ENCODE measurements at regions not wholly inside any gene's neighbourhood (a gene's known extent, or its start where the extent isn't known, plus 50 kb on each side); places are given as distances from the start of the nearest gene placed in this dataset.
"Not testable (repeated sequence)": the region's sequence is repeated elsewhere in the genome, so short reads cannot be mapped to it uniquely, and the experiment has no call there.

DNA sequence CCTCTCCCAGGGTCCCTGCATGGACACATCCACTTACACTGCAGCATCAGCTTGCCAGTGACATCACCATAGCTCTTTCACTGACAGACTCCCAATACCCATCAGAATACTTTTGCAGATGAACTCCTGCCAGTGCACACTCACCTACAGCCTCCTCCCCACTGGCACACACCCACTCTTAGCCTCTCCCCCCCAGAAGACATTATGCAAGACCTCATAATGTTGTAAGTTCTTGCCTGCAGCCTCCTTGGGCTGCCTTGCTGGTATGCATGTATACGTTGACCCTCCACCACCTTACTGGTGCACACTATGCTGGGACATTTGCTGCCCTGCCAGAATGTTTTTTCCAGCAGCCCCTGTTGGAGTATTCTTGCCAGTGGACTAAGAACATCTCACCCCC, 324.2 kb downstream of the AEBP2 start:
- DNase-seq (ENCODE audit: low read depth in 2 of 3, low spot score in 2 of 3): no peak

DNA sequence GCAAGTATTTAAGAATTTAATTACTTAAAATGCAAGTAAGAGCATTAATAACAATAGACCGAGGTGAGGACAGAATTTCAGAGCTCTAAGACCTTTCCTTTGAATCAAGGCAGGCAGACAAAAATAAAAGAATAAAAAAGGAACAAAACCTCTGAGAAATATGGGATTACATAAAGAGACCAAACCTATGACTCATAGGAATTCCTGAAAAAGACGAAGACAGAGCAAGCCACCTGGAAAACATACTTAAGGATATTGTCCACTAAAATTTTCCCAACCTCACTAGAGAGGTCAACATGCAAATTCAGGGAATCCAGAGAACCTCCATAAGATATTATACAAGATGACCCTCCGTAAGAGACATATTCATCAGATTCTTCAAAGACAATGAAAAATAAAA, 325.1 kb downstream of the AEBP2 start:
- no peak for DNase-seq (ENCODE audit: low read depth in 2 of 3, low spot score in 2 of 3)

DNA sequence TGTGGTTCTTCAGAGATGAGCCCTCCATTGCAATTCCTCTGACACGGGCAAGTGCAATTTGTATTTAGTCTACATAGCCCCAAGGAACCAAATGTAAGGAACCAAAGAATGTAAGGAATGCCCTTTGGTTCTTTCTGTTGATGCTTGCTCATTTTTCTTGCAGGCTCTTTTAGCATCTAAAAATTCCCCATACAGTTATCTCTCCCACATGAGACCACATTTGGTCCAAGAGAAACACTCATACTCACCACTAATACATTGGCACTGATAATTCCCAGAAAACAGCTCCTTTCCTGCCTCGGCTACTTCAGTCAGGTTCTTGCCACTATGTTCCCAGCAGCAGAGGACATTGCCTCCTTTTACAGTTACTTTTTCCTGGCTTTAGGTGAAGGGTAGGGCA, 332.6 kb downstream of the AEBP2 start:
- DNase-seq (ENCODE audit: low read depth in 2 of 3, low spot score in 2 of 3): no peak

GRCh38 chr12:19772776-19773175, 333.5 kb downstream of the AEBP2 start:
- no peak for DNase-seq (ENCODE audit: low read depth in 2 of 3, low spot score in 2 of 3)

DNA sequence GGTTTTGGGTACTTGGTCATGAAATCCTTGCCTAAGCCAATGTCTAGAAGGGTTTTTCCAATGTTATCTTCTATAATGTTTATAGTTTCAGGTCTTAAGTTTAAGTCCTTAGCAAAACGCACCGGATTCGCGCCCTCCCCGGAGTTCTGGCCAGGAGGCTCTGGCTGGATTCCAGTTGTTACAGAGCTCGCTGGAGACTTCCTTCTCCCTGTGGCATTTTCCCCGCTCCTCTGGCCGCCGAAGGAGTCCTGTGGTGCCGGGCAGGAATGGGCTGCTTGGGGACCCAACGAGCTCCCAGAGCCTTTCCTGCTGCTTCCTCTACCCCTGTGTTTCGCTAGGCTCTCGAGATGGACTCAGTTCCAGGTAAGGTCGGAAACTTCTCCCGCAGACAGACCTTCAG, 335.9 kb downstream of the AEBP2 start:
- DNase-seq (ENCODE audit: low read depth in 2 of 3, low spot score in 2 of 3): no peak

GRCh38 chr12:19775976-19776375, 336.7 kb downstream of the AEBP2 start:
- DNase-seq (ENCODE audit: low read depth in 2 of 3, low spot score in 2 of 3): not testable (repeated sequence)

- no peak for DNase-seq (ENCODE audit: low read depth in 2 of 3, low spot score in 2 of 3)
These were observed 338.9 kb downstream of the AEBP2 start for GRCh38 chr12:19778172-19778571.

GRCh38 chr12:19778797-19779196, 339.5 kb downstream of the AEBP2 start:
- DNase-seq (ENCODE audit: low read depth in 2 of 3, low spot score in 2 of 3): no peak

DNA sequence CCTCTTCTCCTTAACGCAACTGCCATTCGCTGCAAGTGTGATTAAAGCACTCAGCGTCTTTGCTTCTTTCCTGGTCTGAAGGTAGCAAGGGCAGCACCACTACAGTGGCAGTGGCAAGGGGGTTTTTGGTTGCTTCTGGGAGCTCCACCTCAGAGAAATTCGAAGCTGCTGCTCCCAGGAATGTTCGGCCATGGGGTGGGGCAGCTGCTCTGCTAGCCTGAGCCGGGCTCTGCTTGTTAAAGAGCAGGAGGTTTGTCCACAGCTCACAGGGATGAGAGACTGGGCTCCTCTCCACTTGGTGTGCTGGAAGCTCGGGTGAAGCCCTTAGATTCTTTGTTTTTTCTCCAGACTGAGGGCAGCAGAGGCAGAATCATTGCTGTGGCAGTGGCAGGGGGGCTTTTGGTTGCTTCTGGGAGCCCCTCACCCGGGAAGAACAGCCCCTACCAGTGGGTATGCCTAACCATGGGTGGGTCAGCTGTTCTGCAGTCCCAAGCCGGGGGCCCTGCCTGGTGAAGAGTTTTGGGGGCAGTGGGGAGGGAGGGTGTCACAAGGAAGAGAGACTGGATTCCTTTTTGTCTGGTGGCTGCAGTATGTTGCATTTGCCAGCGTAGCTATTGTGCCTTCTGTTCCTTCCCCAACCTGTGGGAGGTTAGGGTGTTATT, 340.2 kb downstream of the AEBP2 start:
- DNase-seq (ENCODE audit: low read depth in 2 of 3, low spot score in 2 of 3): no peak

DNA sequence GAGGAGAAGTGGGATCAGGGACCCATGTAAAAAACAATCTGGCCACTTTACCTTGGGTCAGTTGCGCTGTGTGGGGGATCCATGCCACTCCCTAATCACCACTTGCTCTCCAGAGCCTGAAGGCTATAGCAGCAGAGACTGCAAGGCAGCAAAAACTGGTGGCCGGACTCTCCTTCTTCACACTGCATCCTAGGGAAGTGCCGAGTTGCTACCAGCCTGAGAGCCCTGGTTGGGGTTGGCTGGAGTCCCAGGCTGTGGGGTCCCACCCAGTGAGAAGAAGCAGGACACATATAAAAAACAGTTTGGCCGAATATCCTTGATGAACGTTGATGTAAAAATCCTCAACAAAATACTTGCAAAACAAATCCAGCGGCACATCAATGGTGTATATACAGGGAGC, 341.2 kb downstream of the AEBP2 start:
- DNase-seq (ENCODE audit: low read depth in 2 of 3, low spot score in 2 of 3): no peak

- no peak for DNase-seq (ENCODE audit: low read depth in 2 of 3, low spot score in 2 of 3)
These were observed 344.5 kb downstream of the AEBP2 start for GRCh38 chr12:19783547-19784444.

GRCh38 chr12:19792028-19792427, 352.7 kb downstream of the AEBP2 start:
- DNase-seq (ENCODE audit: low read depth in 2 of 3, low spot score in 2 of 3): peak in 1 of 3 donors; percentile 14

DNA sequence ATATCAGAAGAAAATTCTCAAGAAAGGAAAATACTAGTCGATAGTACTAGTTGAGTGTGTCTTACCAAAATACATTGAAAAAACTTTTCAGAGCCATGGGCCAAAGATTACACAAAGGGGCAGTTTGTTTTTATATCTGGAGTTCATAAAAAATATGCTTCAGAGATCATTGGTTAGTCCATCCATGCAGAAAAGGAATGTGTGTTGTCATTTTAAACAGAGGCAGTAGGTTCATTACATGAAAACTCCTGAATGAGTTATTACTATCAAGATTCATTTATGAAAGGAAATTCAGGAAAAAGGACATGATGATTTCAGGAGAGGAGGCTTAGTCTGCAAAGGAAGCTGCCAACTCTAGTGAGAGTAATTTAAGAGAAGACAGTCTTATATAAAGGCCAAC, 354.8 kb downstream of the AEBP2 start:
- no peak for DNase-seq (ENCODE audit: low read depth in 2 of 3, low spot score in 2 of 3)

GRCh38 chr12:19799216-19799615, 359.9 kb downstream of the AEBP2 start:
- DNase-seq (ENCODE audit: low read depth in 2 of 3, low spot score in 2 of 3): no peak

- DNase-seq (ENCODE audit: low read depth in 2 of 3, low spot score in 2 of 3): peak in 1 of 3 donors; percentile 2
These were observed 360.8 kb downstream of the AEBP2 start for GRCh38 chr12:19799895-19800602.

GRCh38 chr12:19800884-19801283, 361.6 kb downstream of the AEBP2 start:
- DNase-seq (ENCODE audit: low read depth in 2 of 3, low spot score in 2 of 3): no peak

DNA sequence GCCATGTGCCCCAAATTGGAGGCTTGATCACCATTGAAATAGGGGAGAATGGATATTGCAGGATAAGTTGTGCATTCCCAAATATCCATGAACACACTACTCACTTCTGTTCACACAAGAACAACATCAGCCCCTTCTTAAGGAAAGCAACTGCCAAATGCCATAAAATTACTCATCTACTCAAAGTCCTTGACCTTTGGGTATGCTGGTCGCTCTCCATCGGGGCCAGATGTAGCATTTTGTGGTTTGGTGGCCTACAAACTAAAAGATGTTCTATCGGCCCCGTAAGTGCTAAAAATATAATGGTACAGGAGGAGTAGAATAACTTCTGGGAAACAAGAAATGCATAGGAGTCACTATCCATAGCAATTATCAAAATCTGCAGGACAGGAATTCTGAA, 362.6 kb downstream of the AEBP2 start:
- DNase-seq (ENCODE audit: low read depth in 2 of 3, low spot score in 2 of 3): no peak

DNA sequence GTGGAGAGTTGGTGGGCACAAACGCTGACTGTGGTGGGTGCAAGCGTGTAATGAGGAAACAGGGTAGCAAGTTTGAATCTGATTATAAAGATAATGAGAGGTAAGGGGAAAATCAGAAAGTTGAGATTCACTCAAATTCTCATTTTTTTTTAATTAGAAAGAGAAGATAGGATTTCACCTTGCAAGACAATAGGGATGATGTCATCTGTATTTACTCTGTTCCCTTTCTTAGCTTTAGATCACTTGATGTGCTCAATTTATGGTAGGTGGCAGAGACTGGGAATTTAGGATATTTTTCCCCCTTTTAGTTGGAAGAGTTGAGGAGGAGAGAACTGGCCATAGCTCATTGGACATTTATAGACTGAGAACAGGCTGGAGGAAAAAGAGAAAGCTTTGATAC, 363.6 kb downstream of the AEBP2 start:
- DNase-seq (ENCODE audit: low read depth in 2 of 3, low spot score in 2 of 3): no peak

- no peak for DNase-seq (ENCODE audit: low read depth in 2 of 3, low spot score in 2 of 3)
These were observed 365.4 kb downstream of the AEBP2 start for GRCh38 chr12:19804737-19805136.

DNA sequence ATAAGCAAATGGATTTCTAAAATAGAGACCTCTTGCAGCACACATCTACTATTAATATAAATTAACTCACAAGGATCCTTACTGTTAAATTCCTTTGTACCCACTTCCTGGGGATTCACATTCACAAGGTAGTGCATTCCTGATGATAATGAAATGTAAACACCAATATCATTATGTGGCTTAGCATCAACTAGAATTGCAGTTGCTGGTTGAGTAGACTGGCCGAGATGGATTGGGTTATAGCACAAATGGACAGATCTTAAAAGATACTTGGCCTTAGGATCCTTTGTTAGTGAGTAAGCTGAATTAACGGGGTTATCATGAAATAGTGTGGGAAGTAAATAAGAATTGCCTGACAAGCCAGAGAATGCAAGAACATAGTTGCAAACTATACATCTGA, 369.1 kb downstream of the AEBP2 start:
- no peak for DNase-seq (ENCODE audit: low read depth in 2 of 3, low spot score in 2 of 3)

GRCh38 chr12:19810213-19810612, 370.9 kb downstream of the AEBP2 start:
- DNase-seq (ENCODE audit: low read depth in 2 of 3, low spot score in 2 of 3): no peak

DNA sequence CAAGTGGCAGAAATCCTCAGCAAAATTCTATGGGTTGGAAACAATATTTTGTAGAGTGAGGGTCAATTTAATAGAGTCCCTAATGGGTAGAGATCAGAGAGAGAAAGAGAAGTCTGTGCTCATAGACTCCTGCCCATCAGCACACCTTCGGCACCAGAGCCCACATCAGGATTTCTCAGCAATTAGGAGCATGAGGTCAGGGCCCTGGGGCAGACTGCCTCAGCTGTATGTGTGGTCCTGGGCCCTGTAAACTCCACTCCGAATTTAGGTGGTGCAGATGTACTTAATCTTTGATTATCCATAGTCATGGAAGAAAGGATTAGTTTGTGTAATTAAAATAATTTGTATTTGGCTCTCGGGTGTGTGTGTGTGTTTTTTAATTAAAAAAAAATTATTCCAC, 372.6 kb downstream of the AEBP2 start:
- no peak for DNase-seq (ENCODE audit: low read depth in 2 of 3, low spot score in 2 of 3)

Data from hematopoietic multipotent progenitor cell (in vitro differentiated cells).